T-helper 17 cell (primary cell): ENCODE measurements at regions not wholly inside any gene's neighbourhood (a gene's known extent, or its start where the extent isn't known, plus 50 kb on each side); places are given as distances from the start of the nearest gene placed in this dataset.
"Not testable (repeated sequence)": the region's sequence is repeated elsewhere in the genome, so short reads cannot be mapped to it uniquely, and the experiment has no call there.

Experiments
- ATAC-seq: fragments of 150-1000 bp; cut with Tn5 transposase; 2 replicates; pipeline ENCODE4 v1.10.0; 2021; ENCODE audit warnings: mild to moderate bottlenecking, moderate library complexity
- DNase-seq, 3 donors: peaks; one replicate each; pipeline versions ENCODE4 v3.0.0 to v3.0.0-alpha.2; 2020 to 2021
- H3K9me3 ChIP-seq: one replicate; pipeline ENCODE4 v1.7.0; 2013; ENCODE audit warnings: low read length, mild to moderate bottlenecking; ENCODE audit not compliant: control insufficient read depth, poor library complexity, severe bottlenecking
- H3K27ac Mint-ChIP-seq: one replicate; pipeline ENCODE4 v1.8.0; 2022; ENCODE audit warnings: mild to moderate bottlenecking, moderate library complexity, mixed read lengths
- H3K27me3 Mint-ChIP-seq: one replicate; pipeline ENCODE4 v1.8.0; 2022; ENCODE audit warnings: mixed read lengths
- H3K36me3 Mint-ChIP-seq: one replicate; pipeline ENCODE4 v1.8.0; 2022; ENCODE audit warnings: low read depth, mixed read lengths
- H3K4me1 Mint-ChIP-seq: one replicate; pipeline ENCODE4 v1.8.0; 2022; ENCODE audit warnings: mild to moderate bottlenecking, mixed read lengths
- H3K4me3 Mint-ChIP-seq: one replicate; pipeline ENCODE4 v1.8.0; 2022; ENCODE audit warnings: mild to moderate bottlenecking, moderate library complexity, mixed read lengths

- no peak overlapping the region for H3K27ac Mint-ChIP-seq
- H3K4me1 Mint-ChIP-seq, result no peaks in the 10 kb centered on the region
- peaks cover 20% of the 10 kb centered on the region for H3K27me3 Mint-ChIP-seq
- ATAC-seq, result no peak
- no peak for DNase-seq
- no peaks in the 10 kb centered on the region for H3K9me3 ChIP-seq
- H3K4me3 Mint-ChIP-seq, result no peak overlapping the region
- H3K36me3 Mint-ChIP-seq, result no peaks in the 10 kb centered on the region
Observed at GRCh38 chr1:233460692-233461091, 133.2 kb downstream of the MAP3K21 start.

- peaks cover 16% of the 10 kb centered on the region for H3K27me3 Mint-ChIP-seq
- H3K36me3 Mint-ChIP-seq, result no peaks in the 10 kb centered on the region
- no peak for ATAC-seq
- H3K9me3 ChIP-seq, result no peaks in the 10 kb centered on the region
- H3K4me3 Mint-ChIP-seq, result no peak overlapping the region
- no peaks in the 10 kb centered on the region for H3K4me1 Mint-ChIP-seq
- no peak overlapping the region for H3K27ac Mint-ChIP-seq
- DNase-seq, result no peak
Observed at GRCh38 chr1:233461847-233462246, 134.3 kb downstream of the MAP3K21 start.

GRCh38 chr1:233463333-233463732 is 135.8 kb downstream of the MAP3K21 start:
- no peak overlapping the region for H3K4me3 Mint-ChIP-seq
- H3K4me1 Mint-ChIP-seq, result no peaks in the 10 kb centered on the region
- H3K36me3 Mint-ChIP-seq, result no peaks in the 10 kb centered on the region
- ATAC-seq (no peak), DNase-seq (no peak)
- no peak overlapping the region for H3K27ac Mint-ChIP-seq
- H3K9me3 ChIP-seq, result no peaks in the 10 kb centered on the region
- peaks cover 10% of the 10 kb centered on the region for H3K27me3 Mint-ChIP-seq

- Mint-ChIP-seq H3K36me3 (no peaks in the 10 kb centered on the region), H3K4me1 (no peaks in the 10 kb centered on the region), H3K4me3 (no peak overlapping the region), H3K27me3 (peaks cover under 1% of the 10 kb centered on the region), H3K27ac (no peak overlapping the region)
- H3K9me3 ChIP-seq, result no peaks in the 10 kb centered on the region
- no peak for DNase-seq
- no peak for ATAC-seq
Observed at GRCh38 chr1:233465745-233466343, 138.3 kb downstream of the MAP3K21 start.

GRCh38 chr1:233470741-233471499 is 143.0 kb upstream of the KCNK1 start:
- DNase-seq (no peak), ATAC-seq (no peak)
- H3K9me3 ChIP-seq, result no peaks in the 10 kb centered on the region
- Mint-ChIP-seq H3K27me3 (peaks cover 17% of the 10 kb centered on the region), H3K36me3 (no peaks in the 10 kb centered on the region), H3K27ac (no peak overlapping the region), H3K4me1 (no peaks in the 10 kb centered on the region), H3K4me3 (no peak overlapping the region)

GRCh38 chr1:233471851-233472250 is 142.1 kb upstream of the KCNK1 start:
- ATAC-seq, DNase-seq, H3K9me3 ChIP-seq, H3K4me1 Mint-ChIP-seq, H3K27ac Mint-ChIP-seq, H3K4me3 Mint-ChIP-seq, H3K36me3 Mint-ChIP-seq: not testable (repeated sequence)
- peaks cover 20% of the 10 kb centered on the region for H3K27me3 Mint-ChIP-seq

GRCh38 chr1:233472796-233473195 is 141.1 kb upstream of the KCNK1 start:
- not testable (repeated sequence) for ATAC-seq, H3K36me3 Mint-ChIP-seq, H3K4me1 Mint-ChIP-seq, H3K27ac Mint-ChIP-seq, H3K9me3 ChIP-seq, DNase-seq, H3K4me3 Mint-ChIP-seq
- peaks cover 30% of the 10 kb centered on the region for H3K27me3 Mint-ChIP-seq

GRCh38 chr1:233473549-233474204 is 140.2 kb upstream of the KCNK1 start:
- DNase-seq, result no peak
- Mint-ChIP-seq H3K27ac (no peak overlapping the region), H3K4me1 (peaks cover 3% of the 10 kb centered on the region), H3K27me3 (peaks cover 30% of the 10 kb centered on the region), H3K4me3 (no peak overlapping the region), H3K36me3 (no peaks in the 10 kb centered on the region)
- no peak for ATAC-seq
- no peaks in the 10 kb centered on the region for H3K9me3 ChIP-seq

- ATAC-seq (no peak), DNase-seq (no peak)
- no peaks in the 10 kb centered on the region for H3K36me3 Mint-ChIP-seq
- no peak overlapping the region for H3K27ac Mint-ChIP-seq
- no peaks in the 10 kb centered on the region for H3K9me3 ChIP-seq
- H3K4me1 Mint-ChIP-seq, result peaks cover 3% of the 10 kb centered on the region
- H3K4me3 Mint-ChIP-seq, result no peak overlapping the region
- H3K27me3 Mint-ChIP-seq, result peaks cover 48% of the 10 kb centered on the region
Observed at GRCh38 chr1:233477359-233477758, 136.5 kb upstream of the KCNK1 start.

- DNase-seq (no peak), ATAC-seq (no peak)
- H3K27me3 Mint-ChIP-seq, result peaks cover 46% of the 10 kb centered on the region
- H3K36me3 Mint-ChIP-seq, result no peaks in the 10 kb centered on the region
- H3K4me1 Mint-ChIP-seq, result peaks cover 3% of the 10 kb centered on the region
- no peaks in the 10 kb centered on the region for H3K9me3 ChIP-seq
- no peak overlapping the region for H3K4me3 Mint-ChIP-seq
- no peak overlapping the region for H3K27ac Mint-ChIP-seq
Observed at GRCh38 chr1:233478611-233479010, 135.3 kb upstream of the KCNK1 start.

- Mint-ChIP-seq H3K27me3 (peaks cover 47% of the 10 kb centered on the region), H3K4me3 (no peak overlapping the region), H3K27ac (no peak overlapping the region), H3K4me1 (peaks cover 3% of the 10 kb centered on the region), H3K36me3 (no peaks in the 10 kb centered on the region)
- DNase-seq, result no peak
- ATAC-seq, result no peak
- no peaks in the 10 kb centered on the region for H3K9me3 ChIP-seq
Observed at GRCh38 chr1:233479110-233479890, 134.6 kb upstream of the KCNK1 start.

GRCh38 chr1:233480198-233480597 is 133.7 kb upstream of the KCNK1 start:
- no peaks in the 10 kb centered on the region for H3K9me3 ChIP-seq
- no peak overlapping the region for H3K4me3 Mint-ChIP-seq
- ATAC-seq, result no peak
- peaks cover 3% of the 10 kb centered on the region for H3K4me1 Mint-ChIP-seq
- no peak for DNase-seq
- no peaks in the 10 kb centered on the region for H3K36me3 Mint-ChIP-seq
- peaks cover 42% of the 10 kb centered on the region for H3K27me3 Mint-ChIP-seq
- H3K27ac Mint-ChIP-seq, result no peak overlapping the region

- H3K9me3 ChIP-seq, result no peaks in the 10 kb centered on the region
- Mint-ChIP-seq H3K4me3 (no peak overlapping the region), H3K27ac (no peak overlapping the region), H3K4me1 (peaks cover 2% of the 10 kb centered on the region), H3K36me3 (no peaks in the 10 kb centered on the region), H3K27me3 (peaks cover 46% of the 10 kb centered on the region)
- no peak for ATAC-seq
- no peak for DNase-seq
Observed at GRCh38 chr1:233482388-233482787, 131.5 kb upstream of the KCNK1 start.
